Stimulated activated CD8-positive, alpha-beta memory T cell treated with anti-CD3 and anti-CD28 coated beads, Interleukin-15, amount 100 ng/mL, for 4 hours (primary cell): ENCODE measurements at regions not wholly inside any gene's neighbourhood (a gene's known extent, or its start where the extent isn't known, plus 50 kb on each side); places are given as distances from the start of the nearest gene placed in this dataset.

Source experiments
- DNase-seq, 2 donors: peaks; one replicate each; pipeline ENCODE4 v3.0.0-alpha.2; 2020; ENCODE audit warnings: low read depth in 2 of 2

- no peak for DNase-seq
These were observed 183.5 kb upstream of the AFDN start for GRCh38 chr6:167643223-167643622.

GRCh38 chr6:167643716-167644115 lies 183.0 kb upstream of the AFDN start:
- no peak for DNase-seq

GRCh38 chr6:167644412-167645132 lies 182.1 kb upstream of the AFDN start:
- DNase-seq = no peak

- no peak for DNase-seq
These were observed 181.3 kb upstream of the AFDN start for GRCh38 chr6:167645368-167645767.

GRCh38 chr6:167647306-167647705 lies 179.4 kb upstream of the AFDN start:
- DNase-seq = no peak

GRCh38 chr6:167647737-167648470 lies 178.8 kb upstream of the AFDN start:
- no peak for DNase-seq

GRCh38 chr6:167648501-167649278 lies 178.0 kb upstream of the AFDN start:
- no peak for DNase-seq

GRCh38 chr6:167649476-167649875 lies 177.2 kb upstream of the AFDN start:
- DNase-seq = no peak

- no peak for DNase-seq
These were observed 175.9 kb upstream of the AFDN start for GRCh38 chr6:167650730-167651317.

- no peak for DNase-seq
These were observed 175.2 kb upstream of the AFDN start for GRCh38 chr6:167651318-167652041.

- no peak for DNase-seq
These were observed 174.5 kb upstream of the AFDN start for GRCh38 chr6:167652042-167652700.

- DNase-seq = no peak
These were observed 174.0 kb upstream of the AFDN start for GRCh38 chr6:167652701-167653095.

GRCh38 chr6:167653561-167653960 lies 173.2 kb upstream of the AFDN start:
- no peak for DNase-seq

- no peak for DNase-seq
These were observed 172.3 kb upstream of the AFDN start for GRCh38 chr6:167654389-167654788.

GRCh38 chr6:167655174-167655821 lies 171.4 kb upstream of the AFDN start:
- no peak for DNase-seq

- DNase-seq = no peak
These were observed 168.6 kb upstream of the AFDN start for GRCh38 chr6:167658106-167658505.

- no peak for DNase-seq
These were observed 167.7 kb upstream of the AFDN start for GRCh38 chr6:167659046-167659445.

- DNase-seq = no peak
These were observed 166.3 kb upstream of the AFDN start for GRCh38 chr6:167660424-167660823.

GRCh38 chr6:167660944-167661551 lies 165.7 kb upstream of the AFDN start:
- DNase-seq = no peak

- DNase-seq = no peak
These were observed 165.1 kb upstream of the AFDN start for GRCh38 chr6:167661552-167662044.
